Spleen (tissue), 11 donors: ENCODE measurements at regions not wholly inside any gene's neighbourhood (a gene's known extent, or its start where the extent isn't known, plus 50 kb on each side); places are given as distances from the start of the nearest gene placed in this dataset.

Source experiments
- DNase-seq: peaks from one replicate; pipeline ENCODE4 v3.0.0-alpha.2; 2020
- H3K27ac ChIP-seq, 8 donors: fragments of 200-600 bp; sonication (generic) in 7 of 8; 1 replicate in 4 of 8; 2 replicates in 4 of 8; pipeline versions ENCODE4 v1.5.0 to v1.8.0; 2016 to 2021; ENCODE audit warnings: inconsistent platforms in 4 of 8, mild to moderate bottlenecking in 4 of 8, moderate library complexity in 1 of 8
- H3K27me3 ChIP-seq, 7 donors: fragments of 200-600 bp; sonication (generic) in 6 of 7; replicated peaks in 1 of 7; 1 replicate in 4 of 7; 2 replicates in 3 of 7; pipeline versions ENCODE4 v1.5.0 to v1.8.0; 2016 to 2021; ENCODE audit warnings: inconsistent platforms in 3 of 7, mild to moderate bottlenecking in 1 of 7
- H3K36me3 ChIP-seq, 6 donors: fragments of 200-600 bp; sonication (generic) in 5 of 6; 1 replicate in 4 of 6; 2 replicates in 2 of 6; pipeline versions ENCODE4 v1.5.0 to v1.8.0; 2016 to 2021; ENCODE audit warnings: inconsistent platforms in 2 of 6
- H3K4me1 ChIP-seq, 6 donors: fragments of 200-600 bp; sonication (generic) in 5 of 6; 1 replicate in 3 of 6; 2 replicates in 3 of 6; pipeline versions ENCODE4 v1.5.0 to v1.8.0; 2016 to 2021; ENCODE audit warnings: inconsistent platforms in 3 of 6
- H3K4me3 ChIP-seq, 8 donors: fragments of 200-600 bp; sonication (generic) in 7 of 8; 1 replicate in 4 of 8; 2 replicates in 4 of 8; pipeline versions ENCODE4 v1.5.0 to v1.8.0; 2016 to 2021; ENCODE audit warnings: inconsistent platforms in 4 of 8, mild to moderate bottlenecking in 4 of 8, moderate library complexity in 2 of 8
- H3K9me3 ChIP-seq, 8 donors: fragments of 200-600 bp; sonication (generic) in 7 of 8; 1 replicate in 4 of 8; 2 replicates in 4 of 8; pipeline versions ENCODE4 v1.5.0 to v1.8.0; 2016 to 2021; ENCODE audit warnings: inconsistent platforms in 4 of 8
- POLR2A ChIP-seq, 3 donors: fragments of 450-650 bp; IDR thresholded peaks; one replicate each; pipeline ENCODE4 v1.5.1; 2017; ENCODE audit warnings: antibody characterized with exemption in 3 of 3, mild to moderate bottlenecking in 1 of 3
- POLR2AphosphoS5 ChIP-seq, 3 donors: sonication (generic); formaldehyde crosslinking; IDR thresholded peaks; one replicate each; pipeline ENCODE4 v1.5.1; 2017; ENCODE audit warnings: antibody characterized with exemption in 3 of 3
- WGBS, 5 donors: extraction: QIAGEN DNeasy Blood & Tissue Kit in 3 of 5; methylation state at CpG; one replicate each; pipeline versions ENCODE4 v1.1.5 to v1.1.7; 2013 to 2018; 5-methylcytosine and 5-hydroxymethylcytosine counted together
- intact Hi-C: fragments of 100-400 bp; cut with DNase I; formaldehyde crosslinking; loops from one replicate; pipeline ENCODE4 v1.15.0; 2023; ENCODE audit warnings: low total_unique reads
- TF ChIP-seq, protein P1 (sequence below), 11 experiments: fragments of 200-600 bp in 7 of 11; fragments of 450-650 bp in 4 of 11; sonication (generic) in 4 of 11; IDR thresholded peaks in 8 of 11; conservative IDR thresholded peaks in 3 of 11; 1 replicate in 7 of 11; 2 replicates in 4 of 11; pipeline versions ENCODE4 v1.4.0 to v1.8.0; 2016 to 2021; ENCODE audit warnings: antibody characterized with exemption in 11 of 11, inconsistent platforms in 4 of 11, mild to moderate bottlenecking in 1 of 11
- donor health status: healthy with polysubstance abuse.
- donor health status: DM: no; HTN: no; CAD: no; lungs with moderate emphysema.
- donor health status: DM: no; HTN: no; CAD: no.
- donor health status: Bipolar disorder and iron deficiency.
- donor health status: healthy.
- donor health status: DM: no; HTN: no; CAD: no.
- donor health status: DM: yes; HTN: yes; CAD: no.

DNA sequence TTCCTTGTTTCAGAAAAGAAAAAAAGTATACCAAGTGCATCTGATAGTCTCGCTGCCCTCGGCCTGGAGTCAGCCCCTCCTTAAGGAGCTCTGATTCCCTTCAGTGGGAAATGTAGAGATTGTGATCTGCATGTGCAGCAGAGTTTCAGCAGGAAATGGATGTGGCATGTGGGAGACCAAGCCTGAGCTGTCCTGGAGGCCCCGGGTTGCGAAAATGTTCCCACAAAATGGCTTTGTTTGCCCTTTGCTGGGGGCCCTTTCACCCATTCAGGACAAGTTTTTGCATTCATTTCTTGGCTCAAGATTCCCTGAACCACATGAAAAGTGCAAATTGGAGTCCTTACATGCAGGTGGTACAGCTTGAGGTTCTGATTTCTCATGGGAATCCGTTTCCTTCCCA, 230.9 kb downstream of the GADD45G start:
- Histone ChIP-seq H3K4me1 (peaks cover 0 to 23% (median 11%) of the 10 kb centered on the region in 6 donors), H3K27me3 (no peaks in the 10 kb centered on the region), H3K36me3 (no peaks in the 10 kb centered on the region), H3K9me3 (peaks cover 0 to 4% (median 0%) of the 10 kb centered on the region in 8 donors), H3K27ac (peak overlapping the region in 1 of 8 donors; percentile 4), H3K4me3 (no peak overlapping the region)
- 42 to 52% (median 47%) methylated on average over 5 of the region's 5 CpGs for WGBS, 5 donors
- TF ChIP-seq, protein P1, sequence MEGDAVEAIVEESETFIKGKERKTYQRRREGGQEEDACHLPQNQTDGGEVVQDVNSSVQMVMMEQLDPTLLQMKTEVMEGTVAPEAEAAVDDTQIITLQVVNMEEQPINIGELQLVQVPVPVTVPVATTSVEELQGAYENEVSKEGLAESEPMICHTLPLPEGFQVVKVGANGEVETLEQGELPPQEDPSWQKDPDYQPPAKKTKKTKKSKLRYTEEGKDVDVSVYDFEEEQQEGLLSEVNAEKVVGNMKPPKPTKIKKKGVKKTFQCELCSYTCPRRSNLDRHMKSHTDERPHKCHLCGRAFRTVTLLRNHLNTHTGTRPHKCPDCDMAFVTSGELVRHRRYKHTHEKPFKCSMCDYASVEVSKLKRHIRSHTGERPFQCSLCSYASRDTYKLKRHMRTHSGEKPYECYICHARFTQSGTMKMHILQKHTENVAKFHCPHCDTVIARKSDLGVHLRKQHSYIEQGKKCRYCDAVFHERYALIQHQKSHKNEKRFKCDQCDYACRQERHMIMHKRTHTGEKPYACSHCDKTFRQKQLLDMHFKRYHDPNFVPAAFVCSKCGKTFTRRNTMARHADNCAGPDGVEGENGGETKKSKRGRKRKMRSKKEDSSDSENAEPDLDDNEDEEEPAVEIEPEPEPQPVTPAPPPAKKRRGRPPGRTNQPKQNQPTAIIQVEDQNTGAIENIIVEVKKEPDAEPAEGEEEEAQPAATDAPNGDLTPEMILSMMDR (IDR thresholded peaks at IDR 0.05 in 8 of 11, conservative IDR thresholded peaks at IDR 0.05 in 3 of 11), result no peak
- TF ChIP-seq POLR2AphosphoS5 (IDR thresholded peaks at IDR 0.05) (no peak), POLR2A (IDR thresholded peaks at IDR 0.05) (no peak)
- DNase-seq, result no peak
- intact Hi-C loops, result no loop called here

DNA sequence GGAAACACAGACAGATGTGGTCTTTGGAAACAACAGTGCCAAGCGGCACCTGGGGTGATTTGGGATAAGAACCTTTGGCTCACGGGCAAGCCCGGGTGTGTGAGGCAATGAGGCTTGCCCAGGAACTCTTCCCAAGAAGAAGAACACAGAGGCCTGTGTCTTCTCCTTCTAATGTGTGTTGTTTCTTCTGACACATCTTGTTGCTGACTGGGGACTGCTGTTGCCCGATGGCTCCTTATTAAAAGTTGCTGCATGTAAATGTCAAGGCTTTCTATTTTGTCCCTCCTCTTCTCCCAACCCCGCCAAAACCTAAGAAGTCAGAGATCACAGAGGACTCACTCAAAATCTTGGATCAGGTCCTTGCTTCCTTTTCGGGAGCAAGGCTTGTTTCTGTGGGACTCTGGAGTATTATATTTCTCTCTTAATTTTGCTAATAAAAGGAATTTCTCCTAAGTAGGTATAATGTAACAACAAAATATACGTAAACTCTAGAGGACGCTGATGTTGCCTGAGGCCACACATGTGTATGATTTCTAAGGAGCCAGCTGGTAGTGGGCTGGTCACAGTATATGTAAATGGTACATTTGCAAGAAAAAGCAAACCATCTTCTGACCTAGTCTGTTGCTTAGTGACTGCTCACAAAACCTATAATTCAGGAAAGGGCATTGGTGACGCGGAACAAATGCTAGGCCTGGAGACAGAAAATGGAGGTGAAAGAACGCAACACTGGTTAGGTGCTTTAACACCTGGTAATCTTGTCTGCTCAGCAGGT, 232.5 kb downstream of the GADD45G start:
- H3K36me3 ChIP-seq, result no peaks in the 10 kb centered on the region
- no peak for DNase-seq
- no peaks in the 10 kb centered on the region for H3K9me3 ChIP-seq
- intact Hi-C loops, result no loop called here
- H3K4me1 ChIP-seq, result peaks cover 0 to 28% (median 12%) of the 10 kb centered on the region in 6 donors
- peak overlapping the region in 1 of 8 donors; percentile 13 for H3K27ac ChIP-seq
- TF ChIP-seq POLR2A (IDR thresholded peaks at IDR 0.05), result no peak
- peak in 1 of 3 donors; percentile 8 for TF ChIP-seq POLR2AphosphoS5 (IDR thresholded peaks at IDR 0.05)
- no peak overlapping the region for H3K4me3 ChIP-seq
- 78 to 88% (median 81%) methylated on average over 11 of the region's 11 CpGs for WGBS, 5 donors
- no peaks in the 10 kb centered on the region for H3K27me3 ChIP-seq

DNA sequence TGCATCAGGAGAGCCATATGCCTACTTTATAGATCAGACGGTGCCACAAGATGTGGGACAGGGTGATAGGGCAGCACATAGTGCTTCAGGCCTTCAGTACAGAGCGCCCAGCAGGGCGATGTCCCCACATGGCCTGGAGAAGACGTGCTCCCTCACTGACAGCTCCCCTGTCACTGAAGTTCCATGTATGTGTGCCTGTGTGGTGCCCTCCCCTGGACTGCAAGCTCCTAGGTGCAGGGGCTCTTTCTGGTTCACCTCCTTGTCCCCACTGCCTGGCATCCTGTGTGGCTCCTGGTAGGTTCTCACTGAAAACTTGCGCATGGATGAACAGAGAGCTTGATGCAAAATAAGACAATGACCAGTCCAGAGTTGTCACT, 233.1 kb downstream of the GADD45G start:
- Histone ChIP-seq H3K4me1 (peaks cover 5 to 34% (median 17%) of the 10 kb centered on the region in 6 donors), H3K36me3 (no peaks in the 10 kb centered on the region), H3K4me3 (no peak overlapping the region), H3K27ac (no peak overlapping the region), H3K9me3 (no peaks in the 10 kb centered on the region), H3K27me3 (peaks cover 0 to 2% (median 0%) of the 10 kb centered on the region in 7 donors)
- intact Hi-C loops, result no loop called here
- no peak for DNase-seq
- TF ChIP-seq POLR2A (IDR thresholded peaks at IDR 0.05) (no peak), POLR2AphosphoS5 (IDR thresholded peaks at IDR 0.05) (no peak)
- TF ChIP-seq, protein P1 (IDR thresholded peaks at IDR 0.05 in 8 of 11, conservative IDR thresholded peaks at IDR 0.05 in 3 of 11), result no peak
- 92 to 97% (median 95%) methylated on average over 4 to 5 of the region's 5 CpGs for WGBS, 5 donors

DNA sequence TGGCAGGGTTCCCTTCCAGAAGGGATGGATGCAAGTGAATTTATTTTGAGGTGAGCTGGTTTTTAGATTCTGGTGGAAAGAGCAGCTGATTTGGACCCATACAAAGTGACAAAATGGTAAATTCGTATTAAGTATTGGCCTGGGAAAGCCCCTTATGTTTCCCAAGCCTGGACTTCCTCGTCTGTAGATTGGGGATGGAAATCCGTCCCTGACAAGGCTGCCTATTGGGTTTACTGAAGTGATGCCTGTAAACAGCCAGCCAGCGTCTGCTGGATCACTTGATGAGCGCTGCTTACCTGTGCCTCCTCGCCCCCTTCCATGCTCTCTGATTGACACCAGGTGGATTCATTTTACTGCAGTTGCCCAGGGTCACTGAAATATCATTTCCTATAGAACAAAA, 233.8 kb downstream of the GADD45G start:
- intact Hi-C loops, result no loop called here
- H3K27ac ChIP-seq, result no peak overlapping the region
- no peak overlapping the region for H3K4me3 ChIP-seq
- TF ChIP-seq, protein P1 (IDR thresholded peaks at IDR 0.05 in 8 of 11, conservative IDR thresholded peaks at IDR 0.05 in 3 of 11), result no peak
- TF ChIP-seq POLR2A (IDR thresholded peaks at IDR 0.05) (no peak), POLR2AphosphoS5 (IDR thresholded peaks at IDR 0.05) (no peak)
- 66 to 82% (median 76%) methylated on average over 6 of the region's 6 CpGs for WGBS, 5 donors
- H3K27me3 ChIP-seq, result peaks cover 0 to 9% (median 0%) of the 10 kb centered on the region in 7 donors
- no peaks in the 10 kb centered on the region for H3K9me3 ChIP-seq
- H3K36me3 ChIP-seq, result no peaks in the 10 kb centered on the region
- DNase-seq, result no peak
- peaks cover 5 to 34% (median 17%) of the 10 kb centered on the region in 6 donors for H3K4me1 ChIP-seq
